ENCODE measurements at regions not wholly inside any gene's neighbourhood (a gene's known extent, or its start where the extent isn't known, plus 50 kb on each side); places are given as distances from the start of the nearest gene placed in this dataset.
"Not testable (repeated sequence)": the region's sequence is repeated elsewhere in the genome, so short reads cannot be mapped to it uniquely, and the experiment has no call there.

- no peak for DNase-seq (ENCODE audit: low read depth in 4 of 4, low spot score in 3 of 4)
Observed at GRCh38 chrY:7888506-7888905, 977.0 kb upstream of the AMELY start.

GRCh38 chrY:7881696-7882095, 970.1 kb upstream of the AMELY start:
- no peak for DNase-seq (ENCODE audit: low read depth in 4 of 4, low spot score in 3 of 4)

GRCh38 chrY:7879245-7879644, 967.7 kb upstream of the AMELY start:
- no peak for DNase-seq (ENCODE audit: low read depth in 4 of 4, low spot score in 3 of 4)

- no peak for DNase-seq (ENCODE audit: low read depth in 4 of 4, low spot score in 3 of 4)
Observed at GRCh38 chrY:7878719-7879118, 967.2 kb upstream of the AMELY start.

- DNase-seq (ENCODE audit: low read depth in 4 of 4, low spot score in 3 of 4) = no peak
Observed at GRCh38 chrY:7877458-7877857, 965.9 kb upstream of the AMELY start.

GRCh38 chrY:7874080-7874479, 962.5 kb upstream of the AMELY start:
- DNase-seq (ENCODE audit: low read depth in 4 of 4, low spot score in 3 of 4) = peak in 1 of 4 donors; percentile 0

- DNase-seq (ENCODE audit: low read depth in 4 of 4, low spot score in 3 of 4) = no peak
Observed at GRCh38 chrY:7871304-7871932, 959.9 kb upstream of the AMELY start.

- no peak for DNase-seq (ENCODE audit: low read depth in 4 of 4, low spot score in 3 of 4)
Observed at GRCh38 chrY:7866976-7867375, 955.4 kb upstream of the AMELY start.

GRCh38 chrY:7860781-7861614, 949.4 kb upstream of the AMELY start:
- no peak for DNase-seq (ENCODE audit: low read depth in 4 of 4, low spot score in 3 of 4)

GRCh38 chrY:7850191-7850590, 938.6 kb upstream of the AMELY start:
- DNase-seq (ENCODE audit: low read depth in 4 of 4, low spot score in 3 of 4) = no peak

- DNase-seq (ENCODE audit: low read depth in 4 of 4, low spot score in 3 of 4) = no peak
Observed at GRCh38 chrY:7845776-7846175, 934.2 kb upstream of the AMELY start.

GRCh38 chrY:7837046-7837445, 925.5 kb upstream of the AMELY start:
- DNase-seq (ENCODE audit: low read depth in 4 of 4, low spot score in 3 of 4) = no peak

GRCh38 chrY:7836366-7836765, 924.8 kb upstream of the AMELY start:
- DNase-seq (ENCODE audit: low read depth in 4 of 4, low spot score in 3 of 4) = no peak

- no peak for DNase-seq (ENCODE audit: low read depth in 4 of 4, low spot score in 3 of 4)
Observed at GRCh38 chrY:7835416-7835815, 923.9 kb upstream of the AMELY start.

GRCh38 chrY:7834284-7834683, 922.7 kb upstream of the AMELY start:
- DNase-seq (ENCODE audit: low read depth in 4 of 4, low spot score in 3 of 4) = no peak

GRCh38 chrY:7830881-7831280, 919.3 kb upstream of the AMELY start:
- DNase-seq (ENCODE audit: low read depth in 4 of 4, low spot score in 3 of 4) = not testable (repeated sequence)

- DNase-seq (ENCODE audit: low read depth in 4 of 4, low spot score in 3 of 4) = no peak
Observed at GRCh38 chrY:7826533-7826932, 915.0 kb upstream of the AMELY start.

GRCh38 chrY:7825874-7826273, 914.3 kb upstream of the AMELY start:
- no peak for DNase-seq (ENCODE audit: low read depth in 4 of 4, low spot score in 3 of 4)

GRCh38 chrY:7821295-7822035, 909.9 kb upstream of the AMELY start:
- no peak for DNase-seq (ENCODE audit: low read depth in 4 of 4, low spot score in 3 of 4)

GRCh38 chrY:7818924-7819323, 907.4 kb upstream of the AMELY start:
- DNase-seq (ENCODE audit: low read depth in 4 of 4, low spot score in 3 of 4) = peak in 3 of 4 donors; percentile 1 to 3 (median 3)

GRCh38 chrY:7816567-7816966, 905.0 kb upstream of the AMELY start:
- no peak for DNase-seq (ENCODE audit: low read depth in 4 of 4, low spot score in 3 of 4)

- DNase-seq (ENCODE audit: low read depth in 4 of 4, low spot score in 3 of 4) = no peak
Observed at GRCh38 chrY:7815921-7816320, 904.4 kb upstream of the AMELY start.
